AG04450 (cell line): ENCODE measurements at regions not wholly inside any gene's neighbourhood (a gene's known extent, or its start where the extent isn't known, plus 50 kb on each side); places are given as distances from the start of the nearest gene placed in this dataset.

Experiments used
- CTCF ChIA-PET: fragments of 300-600, 350-600 bp; formaldehyde crosslinking; extraction: SDS; loops from one replicate; lab custom pipeline; 2022; ENCODE audit warnings: antibody characterized with exemption, inconsistent platforms; lab: Charles Lee
- POLR2A ChIA-PET: fragments of 350-600 bp; formaldehyde crosslinking; extraction: SDS; loops from one replicate; lab custom pipeline; 2021; ENCODE audit warnings: antibody characterized with exemption, inconsistent platforms; lab: Yijun Ruan, JAX
- DNase-seq: peaks from one replicate; pipeline ENCODE4 v3.0.0-alpha.2; 2011; ENCODE audit warnings: low read depth, low spot score
- H3K27ac ChIP-seq: one replicate; pipeline ENCODE4 v1.5.1; 2012; ENCODE audit warnings: low read depth, low read length, control low read depth
- H3K27me3 ChIP-seq: one replicate; pipeline ENCODE4 v1.6.0; 2012; ENCODE audit warnings: low read length; ENCODE audit not compliant: control insufficient read depth, insufficient read depth
- H3K4me3 ChIP-seq: 2 replicates; pipeline ENCODE4 v1.5.1; 2011; ENCODE audit warnings: mild to moderate bottlenecking, low read depth, low read length, control low read depth
- H3K9me3 ChIP-seq: 2 replicates; pipeline ENCODE4 v1.5.1; 2012; ENCODE audit warnings: low read length; ENCODE audit not compliant: control insufficient read depth, insufficient read depth
- TF ChIP-seq, protein P1 (sequence below): IDR thresholded peaks from 2 replicates; pipeline ENCODE4 v1.5.1; 2011; ENCODE audit warnings: low read depth, low read length, control low read depth, inconsistent platforms

GRCh38 chr1:193427524-193427923, 241.1 kb upstream of the B3GALT2 start:
- H3K4me3 ChIP-seq: no peak overlapping the region
- POLR2A ChIA-PET: no interaction called here
- TF ChIP-seq, protein P1, sequence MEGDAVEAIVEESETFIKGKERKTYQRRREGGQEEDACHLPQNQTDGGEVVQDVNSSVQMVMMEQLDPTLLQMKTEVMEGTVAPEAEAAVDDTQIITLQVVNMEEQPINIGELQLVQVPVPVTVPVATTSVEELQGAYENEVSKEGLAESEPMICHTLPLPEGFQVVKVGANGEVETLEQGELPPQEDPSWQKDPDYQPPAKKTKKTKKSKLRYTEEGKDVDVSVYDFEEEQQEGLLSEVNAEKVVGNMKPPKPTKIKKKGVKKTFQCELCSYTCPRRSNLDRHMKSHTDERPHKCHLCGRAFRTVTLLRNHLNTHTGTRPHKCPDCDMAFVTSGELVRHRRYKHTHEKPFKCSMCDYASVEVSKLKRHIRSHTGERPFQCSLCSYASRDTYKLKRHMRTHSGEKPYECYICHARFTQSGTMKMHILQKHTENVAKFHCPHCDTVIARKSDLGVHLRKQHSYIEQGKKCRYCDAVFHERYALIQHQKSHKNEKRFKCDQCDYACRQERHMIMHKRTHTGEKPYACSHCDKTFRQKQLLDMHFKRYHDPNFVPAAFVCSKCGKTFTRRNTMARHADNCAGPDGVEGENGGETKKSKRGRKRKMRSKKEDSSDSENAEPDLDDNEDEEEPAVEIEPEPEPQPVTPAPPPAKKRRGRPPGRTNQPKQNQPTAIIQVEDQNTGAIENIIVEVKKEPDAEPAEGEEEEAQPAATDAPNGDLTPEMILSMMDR: no peak
- H3K9me3 ChIP-seq: peaks cover 4% of the 10 kb centered on the region; the same call in 1 of the 2 replicates
- H3K27me3 ChIP-seq: no peaks in the 10 kb centered on the region
- CTCF ChIA-PET: interaction anchor here (0.6 kb wide), 1 partner anchor 284 kb away, joined by 4 read pairs; no protein-coding TSS in a partner anchor
- no peak overlapping the region for H3K27ac ChIP-seq
- DNase-seq: no peak

GRCh38 chr1:193426061-193426460, 239.6 kb upstream of the B3GALT2 start:
- Histone ChIP-seq H3K4me3 (no peak overlapping the region), H3K27ac (no peak overlapping the region), H3K27me3 (no peaks in the 10 kb centered on the region), H3K9me3 (no peaks in the 10 kb centered on the region)
- POLR2A ChIA-PET: no interaction called here
- TF ChIP-seq, protein P1: no peak
- CTCF ChIA-PET: no interaction called here
- DNase-seq: no peak

DNA sequence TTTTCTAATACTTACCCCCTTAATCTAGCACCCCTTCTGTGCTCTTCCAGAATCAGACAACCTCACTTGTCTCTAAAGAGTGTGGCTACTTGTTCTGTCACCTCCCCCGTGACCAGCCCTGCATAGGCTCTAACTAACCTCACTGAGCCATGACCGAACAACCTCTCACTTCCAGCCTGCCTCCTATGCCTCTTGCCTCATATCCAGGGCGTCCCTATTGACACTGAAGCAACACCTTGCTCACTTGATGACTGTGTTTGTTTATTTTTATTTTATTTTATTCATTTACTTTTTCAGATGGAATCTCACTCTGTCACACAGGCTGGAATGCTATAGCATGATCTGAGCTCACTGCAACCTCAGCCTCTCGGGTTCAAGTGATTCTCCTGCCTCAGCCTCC, 235.1 kb upstream of the B3GALT2 start:
- CTCF ChIA-PET: no interaction called here
- no peaks in the 10 kb centered on the region for H3K9me3 ChIP-seq

DNA sequence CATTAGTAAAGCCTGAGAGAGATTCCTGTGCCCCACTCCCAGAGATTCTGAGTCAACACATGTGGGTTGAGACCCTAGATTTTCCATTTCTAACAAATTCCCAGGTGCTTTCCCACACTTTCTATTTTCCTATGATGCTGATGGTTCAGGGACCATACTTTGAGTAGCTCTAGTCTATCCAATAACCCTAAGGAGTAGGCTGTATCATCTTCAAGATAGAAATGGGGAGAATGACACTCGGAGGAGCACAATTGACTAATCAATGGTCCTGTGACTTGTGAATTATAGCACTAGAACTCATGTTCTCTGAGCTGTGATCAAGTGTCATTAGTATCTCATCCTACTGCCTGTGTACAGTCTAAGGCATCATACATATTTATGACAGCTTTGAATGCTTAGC, 232.9 kb upstream of the B3GALT2 start:
- Histone ChIP-seq H3K27ac (no peak overlapping the region), H3K9me3 (no peaks in the 10 kb centered on the region), H3K27me3 (no peaks in the 10 kb centered on the region), H3K4me3 (no peak overlapping the region)
- no peak for DNase-seq
- ChIA-PET POLR2A (no interaction called here), CTCF (interaction anchor here (1.7 kb wide), 1 partner anchor 12 kb away, joined by 4 read pairs; no protein-coding TSS in a partner anchor)
- TF ChIP-seq, protein P1: no peak

More for the DNA sequence above, 235.1 kb upstream of the B3GALT2 start:
- DNase-seq: no peak
- H3K27ac ChIP-seq: no peak overlapping the region
- H3K4me3 ChIP-seq: no peak overlapping the region
- TF ChIP-seq, protein P1: no peak
- POLR2A ChIA-PET: no interaction called here
- no peaks in the 10 kb centered on the region for H3K27me3 ChIP-seq

DNA sequence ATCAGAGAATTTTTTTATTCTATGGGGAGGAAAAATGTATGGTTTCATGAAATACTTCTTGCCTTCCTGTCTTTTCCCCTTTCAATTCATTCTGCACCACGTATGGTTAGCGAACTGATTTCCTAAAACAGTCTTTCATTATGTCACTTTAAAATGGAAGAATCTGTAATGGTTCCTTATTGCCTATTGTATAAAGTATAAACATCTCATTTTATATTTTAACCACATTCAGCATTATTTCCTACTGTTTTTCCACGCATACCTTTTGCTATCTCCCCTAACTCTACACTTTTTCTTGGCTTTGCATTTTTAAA, 232.3 kb upstream of the B3GALT2 start:
- Histone ChIP-seq H3K27me3 (no peaks in the 10 kb centered on the region), H3K9me3 (no peaks in the 10 kb centered on the region), H3K4me3 (no peak overlapping the region; the same call in 1 of the 2 replicates), H3K27ac (no peak overlapping the region)
- CTCF ChIA-PET: no interaction called here
- no peak for DNase-seq
- POLR2A ChIA-PET: no interaction called here
- TF ChIP-seq, protein P1: no peak
